RWPE2 (cell line): ENCODE measurements at regions not wholly inside any gene's neighbourhood (a gene's known extent, or its start where the extent isn't known, plus 50 kb on each side); places are given as distances from the start of the nearest gene placed in this dataset.
"Not testable (repeated sequence)": the region's sequence is repeated elsewhere in the genome, so short reads cannot be mapped to it uniquely, and the experiment has no call there.

Experiments used
- ATAC-seq: fragments of 200-7000 bp; cut with Tn5 transposase; 3 replicates; pipeline ENCODE4 v1.9.1; 2021; ENCODE audit warnings: low read depth
- DNase-seq: peaks from one replicate; pipeline ENCODE4 v3.0.0-alpha.2; 2020; ENCODE audit warnings: low spot score
- H3K27ac ChIP-seq: fragments of 450-650 bp; 2 replicates; pipeline ENCODE4 v1.5.1; 2017; ENCODE audit warnings: mild to moderate bottlenecking; ENCODE audit not compliant: poor library complexity, severe bottlenecking
- H3K27me3 ChIP-seq: fragments of 250-450 bp; sonication (Bioruptor Pico); 2 replicates; pipeline ENCODE4 v1.5.1; 2021; ENCODE audit warnings: mild to moderate bottlenecking, moderate library complexity; ENCODE audit not compliant: insufficient read depth, poor library complexity, severe bottlenecking
- H3K36me3 ChIP-seq: fragments of 250-450 bp; sonication (Bioruptor Pico); 2 replicates; pipeline ENCODE4 v1.5.1; 2020; ENCODE audit warnings: low read depth, mild to moderate bottlenecking, moderate library complexity
- H3K4me1 ChIP-seq: fragments of 250-450 bp; sonication (Bioruptor Pico); 2 replicates; pipeline ENCODE4 v1.5.1; 2021; ENCODE audit warnings: mild to moderate bottlenecking, moderate library complexity; ENCODE audit not compliant: insufficient read depth, poor library complexity, severe bottlenecking
- H3K4me3 ChIP-seq: fragments of 250-450 bp; sonication (Bioruptor Pico); 2 replicates; pipeline ENCODE4 v1.5.1; 2021; ENCODE audit warnings: mild to moderate bottlenecking, moderate library complexity; ENCODE audit not compliant: severe bottlenecking
- H3K9me3 ChIP-seq: fragments of 250-450 bp; sonication (Bioruptor Pico); 2 replicates; pipeline ENCODE4 v1.5.1; 2021; ENCODE audit warnings: mild to moderate bottlenecking, moderate library complexity; ENCODE audit not compliant: severe bottlenecking
- TF ChIP-seq, protein P1 (sequence below): fragments of 450-650 bp; IDR thresholded peaks from one replicate; pipeline ENCODE4 v1.5.1; 2017; ENCODE audit warnings: mild to moderate bottlenecking, moderate library complexity; ENCODE audit not compliant: poor library complexity, severe bottlenecking

DNA sequence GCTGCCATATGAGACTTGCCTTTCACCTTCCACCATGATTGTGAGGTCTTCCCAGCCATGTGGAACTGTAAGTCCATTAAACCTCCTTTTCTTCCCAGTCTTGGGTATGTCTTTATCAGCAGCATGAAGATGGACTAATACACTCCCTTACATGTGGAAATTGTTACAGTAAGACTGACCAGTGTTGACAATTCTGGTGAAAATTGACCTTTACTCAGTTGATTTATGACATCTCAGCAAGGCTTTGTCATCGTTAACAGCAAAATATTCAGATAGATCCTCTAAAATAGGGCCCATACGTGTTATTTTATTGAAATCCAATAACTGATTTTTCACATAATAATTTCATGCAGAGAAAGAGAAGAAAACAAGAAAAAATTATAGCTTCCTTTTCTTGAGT lies 377.9 kb upstream of the SEMA3C start:
- H3K4me3 ChIP-seq = no peak overlapping the region
- H3K27me3 ChIP-seq = no peaks in the 10 kb centered on the region
- DNase-seq (no peak), ATAC-seq (no peak)
- H3K9me3 ChIP-seq = no peaks in the 10 kb centered on the region
- no peak overlapping the region for H3K27ac ChIP-seq
- no peaks in the 10 kb centered on the region for H3K36me3 ChIP-seq
- peaks cover 22% of the 10 kb centered on the region for H3K4me1 ChIP-seq
- TF ChIP-seq, protein P1, sequence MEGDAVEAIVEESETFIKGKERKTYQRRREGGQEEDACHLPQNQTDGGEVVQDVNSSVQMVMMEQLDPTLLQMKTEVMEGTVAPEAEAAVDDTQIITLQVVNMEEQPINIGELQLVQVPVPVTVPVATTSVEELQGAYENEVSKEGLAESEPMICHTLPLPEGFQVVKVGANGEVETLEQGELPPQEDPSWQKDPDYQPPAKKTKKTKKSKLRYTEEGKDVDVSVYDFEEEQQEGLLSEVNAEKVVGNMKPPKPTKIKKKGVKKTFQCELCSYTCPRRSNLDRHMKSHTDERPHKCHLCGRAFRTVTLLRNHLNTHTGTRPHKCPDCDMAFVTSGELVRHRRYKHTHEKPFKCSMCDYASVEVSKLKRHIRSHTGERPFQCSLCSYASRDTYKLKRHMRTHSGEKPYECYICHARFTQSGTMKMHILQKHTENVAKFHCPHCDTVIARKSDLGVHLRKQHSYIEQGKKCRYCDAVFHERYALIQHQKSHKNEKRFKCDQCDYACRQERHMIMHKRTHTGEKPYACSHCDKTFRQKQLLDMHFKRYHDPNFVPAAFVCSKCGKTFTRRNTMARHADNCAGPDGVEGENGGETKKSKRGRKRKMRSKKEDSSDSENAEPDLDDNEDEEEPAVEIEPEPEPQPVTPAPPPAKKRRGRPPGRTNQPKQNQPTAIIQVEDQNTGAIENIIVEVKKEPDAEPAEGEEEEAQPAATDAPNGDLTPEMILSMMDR = no peak

- Histone ChIP-seq H3K4me1 (peaks cover 19% of the 10 kb centered on the region), H3K36me3 (no peaks in the 10 kb centered on the region), H3K27ac (no peak overlapping the region), H3K27me3 (no peaks in the 10 kb centered on the region), H3K9me3 (no peaks in the 10 kb centered on the region), H3K4me3 (no peak overlapping the region)
- ATAC-seq (no peak), DNase-seq (no peak)
- TF ChIP-seq, protein P1 = no peak
Observed at GRCh38 chr7:81294897-81295515, 376.2 kb upstream of the SEMA3C start.

- H3K27me3 ChIP-seq = no peaks in the 10 kb centered on the region
- H3K4me3 ChIP-seq = no peak overlapping the region
- TF ChIP-seq, protein P1 = no peak
- no peak overlapping the region for H3K27ac ChIP-seq
- no peak for DNase-seq
- peaks cover 10% of the 10 kb centered on the region for H3K4me1 ChIP-seq
- no peak for ATAC-seq
- H3K36me3 ChIP-seq = no peaks in the 10 kb centered on the region
- H3K9me3 ChIP-seq = no peaks in the 10 kb centered on the region
Observed at GRCh38 chr7:81293806-81294205, 375.0 kb upstream of the SEMA3C start.

GRCh38 chr7:81286754-81287153 lies 367.9 kb upstream of the SEMA3C start:
- H3K27me3 ChIP-seq, H3K9me3 ChIP-seq, H3K27ac ChIP-seq, H3K4me3 ChIP-seq, H3K36me3 ChIP-seq, DNase-seq, ATAC-seq: not testable (repeated sequence)
- H3K4me1 ChIP-seq = peaks cover 13% of the 10 kb centered on the region

- DNase-seq = no peak
- no peaks in the 10 kb centered on the region for H3K27me3 ChIP-seq
- H3K27ac ChIP-seq = peak overlapping the region; percentile 77
- H3K4me3 ChIP-seq = no peak overlapping the region
- H3K9me3 ChIP-seq = no peaks in the 10 kb centered on the region
- peak; percentile 86 for ATAC-seq
- H3K4me1 ChIP-seq = peaks cover 13% of the 10 kb centered on the region
- TF ChIP-seq, protein P1 = no peak
- H3K36me3 ChIP-seq = no peaks in the 10 kb centered on the region
Observed at GRCh38 chr7:81285142-81285871, 366.5 kb upstream of the SEMA3C start.
